ENCODE measurements at regions not wholly inside any gene's neighbourhood (a gene's known extent, or its start where the extent isn't known, plus 50 kb on each side); places are given as distances from the start of the nearest gene placed in this dataset.

DNA sequence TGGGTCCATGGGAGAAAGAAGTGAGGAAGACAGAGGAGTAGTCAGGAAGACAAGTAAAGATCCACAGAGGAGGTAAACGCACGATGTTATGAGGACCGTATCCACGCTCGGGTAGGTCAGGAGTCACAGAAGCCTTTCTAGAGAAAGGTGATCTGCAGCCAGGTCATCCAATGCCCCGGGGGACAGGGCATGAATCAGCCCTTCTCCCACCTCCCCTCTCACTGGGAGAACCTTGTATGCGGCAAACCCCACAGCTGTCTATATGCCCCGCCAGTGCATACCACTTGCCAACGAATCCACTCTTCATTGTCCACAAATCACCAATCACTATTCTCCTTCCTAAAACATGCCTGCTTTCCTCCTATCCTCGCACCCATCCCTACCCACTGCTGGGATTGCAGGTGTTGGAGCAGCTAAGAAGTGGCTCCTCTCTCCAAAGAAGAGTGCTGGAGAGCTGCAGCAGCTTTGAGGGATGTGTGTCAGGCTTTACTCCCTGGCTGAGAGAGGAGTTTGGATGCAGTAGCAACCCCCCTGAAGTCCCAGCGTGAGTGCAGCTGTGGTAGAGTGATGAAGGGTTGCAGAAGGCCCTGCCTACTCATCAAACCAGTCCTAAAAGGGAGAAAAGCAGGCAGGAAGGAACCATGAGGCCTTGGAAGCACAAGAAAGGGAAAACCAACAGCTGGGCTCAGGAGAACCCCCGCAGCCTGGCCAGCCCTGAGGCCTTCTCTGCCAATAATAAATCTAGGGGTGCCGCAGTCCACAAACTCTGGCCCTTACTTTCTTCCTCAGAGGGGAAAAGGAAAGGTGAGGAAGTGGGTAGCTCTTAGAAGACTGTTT is 102.2 kb upstream of the GADD45A start:
- TF ChIP-seq, protein P1, sequence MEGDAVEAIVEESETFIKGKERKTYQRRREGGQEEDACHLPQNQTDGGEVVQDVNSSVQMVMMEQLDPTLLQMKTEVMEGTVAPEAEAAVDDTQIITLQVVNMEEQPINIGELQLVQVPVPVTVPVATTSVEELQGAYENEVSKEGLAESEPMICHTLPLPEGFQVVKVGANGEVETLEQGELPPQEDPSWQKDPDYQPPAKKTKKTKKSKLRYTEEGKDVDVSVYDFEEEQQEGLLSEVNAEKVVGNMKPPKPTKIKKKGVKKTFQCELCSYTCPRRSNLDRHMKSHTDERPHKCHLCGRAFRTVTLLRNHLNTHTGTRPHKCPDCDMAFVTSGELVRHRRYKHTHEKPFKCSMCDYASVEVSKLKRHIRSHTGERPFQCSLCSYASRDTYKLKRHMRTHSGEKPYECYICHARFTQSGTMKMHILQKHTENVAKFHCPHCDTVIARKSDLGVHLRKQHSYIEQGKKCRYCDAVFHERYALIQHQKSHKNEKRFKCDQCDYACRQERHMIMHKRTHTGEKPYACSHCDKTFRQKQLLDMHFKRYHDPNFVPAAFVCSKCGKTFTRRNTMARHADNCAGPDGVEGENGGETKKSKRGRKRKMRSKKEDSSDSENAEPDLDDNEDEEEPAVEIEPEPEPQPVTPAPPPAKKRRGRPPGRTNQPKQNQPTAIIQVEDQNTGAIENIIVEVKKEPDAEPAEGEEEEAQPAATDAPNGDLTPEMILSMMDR (IDR thresholded peaks at IDR 0.05): no peak
- TF ChIP-seq JUN (CRISPR knock-in tag; IDR thresholded peaks at IDR 0.05) (no peak), MAX (CRISPR knock-in tag; IDR thresholded peaks at IDR 0.05) (no peak), ZNF423 (CRISPR knock-in tag; IDR thresholded peaks at IDR 0.05) (no peak), CREB1 (CRISPR knock-in tag; IDR thresholded peaks at IDR 0.05) (no peak)
- TF ChIP-seq, protein P2, sequence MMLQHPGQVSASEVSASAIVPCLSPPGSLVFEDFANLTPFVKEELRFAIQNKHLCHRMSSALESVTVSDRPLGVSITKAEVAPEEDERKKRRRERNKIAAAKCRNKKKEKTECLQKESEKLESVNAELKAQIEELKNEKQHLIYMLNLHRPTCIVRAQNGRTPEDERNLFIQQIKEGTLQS (CRISPR knock-in tag; conservative IDR thresholded peaks at IDR 0.05): no peak
- TF ChIP-seq, protein P3, sequence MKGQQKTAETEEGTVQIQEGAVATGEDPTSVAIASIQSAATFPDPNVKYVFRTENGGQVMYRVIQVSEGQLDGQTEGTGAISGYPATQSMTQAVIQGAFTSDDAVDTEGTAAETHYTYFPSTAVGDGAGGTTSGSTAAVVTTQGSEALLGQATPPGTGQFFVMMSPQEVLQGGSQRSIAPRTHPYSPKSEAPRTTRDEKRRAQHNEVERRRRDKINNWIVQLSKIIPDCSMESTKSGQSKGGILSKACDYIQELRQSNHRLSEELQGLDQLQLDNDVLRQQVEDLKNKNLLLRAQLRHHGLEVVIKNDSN (CRISPR knock-in tag; IDR thresholded peaks at IDR 0.05): no peak
